HCT116 (cell line): ENCODE measurements at regions not wholly inside any gene's neighbourhood (a gene's known extent, or its start where the extent isn't known, plus 50 kb on each side); places are given as distances from the start of the nearest gene placed in this dataset.

Source experiments
- ATAC-seq: fragments of 200-7000 bp; cut with Tn5 transposase; 2 replicates; pipeline ENCODE4 v1.9.1; 2020; ENCODE audit warnings: mild to moderate bottlenecking, moderate library complexity
- BruUV-seq: library from RNA; stranded (reverse); fragments of 400-500 nt; replicated peaks from 2 replicates; lab custom pipeline; 2021; lab: Mats Ljungman, UMichigan
- CTCF ChIA-PET: fragments of 300-600 bp; sonication (Branson Sonifier 250); formaldehyde crosslinking; loops from one replicate; lab custom pipeline; 2021; ENCODE audit warnings: antibody characterized with exemption; lab: Charles Lee
- POLR2A ChIA-PET: fragments of 300-600, 350-600 bp; sonication (Branson Sonifier 250); formaldehyde crosslinking; loops from one replicate; lab custom pipeline; 2021; ENCODE audit warnings: antibody characterized with exemption; lab: Charles Lee
- RAD21 ChIA-PET, 2 experiments: fragments of 300-600 bp; sonication (Branson Sonifier 250); formaldehyde crosslinking; loops; one replicate each; lab custom pipeline; 2023; ENCODE audit warnings: low total read pairs in 2 of 2; ENCODE audit not compliant: uncharacterized antibody in 2 of 2, unreplicated experiment in 2 of 2, low non-redundant PET in 1 of 2; lab: Charles Lee
- DNase-seq: peaks from one replicate; pipeline ENCODE4 v3.0.0-alpha.2; 2010; ENCODE audit warnings: low read depth, low spot score
- H2AFZ ChIP-seq: fragments of 200-600 bp; shearing (Covaris generic), sonication (generic); 2 replicates; pipeline ENCODE4 v1.6.1; 2017; ENCODE audit warnings: low read depth, mixed run types, mixed read lengths, antibody characterized with exemption, low read length; ENCODE audit not compliant: poor library complexity, severe bottlenecking
- H3K27ac ChIP-seq: 2 replicates; pipeline ENCODE4 v1.5.1; 2012; ENCODE audit warnings: low read depth, low read length
- H3K27me3 ChIP-seq: fragments of 200-600 bp; sonication (generic); 2 replicates; pipeline ENCODE4 v1.6.1; 2016; ENCODE audit warnings: mixed run types, low read length, mixed read lengths; ENCODE audit not compliant: insufficient read depth
- H3K36me3 ChIP-seq, 2 experiments: fragments of 200-500 bp in 1 of 2; fragments of 200-600 bp in 1 of 2; sonication (Bioruptor generic) in 1 of 2; sonication (generic) in 1 of 2; 2 replicates each; pipeline versions ENCODE4 v1.5.1 to v1.6.1; 2014 to 2016; ENCODE audit warnings: low read length in 2 of 2, inconsistent platforms in 1 of 2, mixed read lengths in 1 of 2, mixed run types in 1 of 2; ENCODE audit not compliant: insufficient read depth in 2 of 2, control insufficient read depth in 1 of 2
- H3K4me1 ChIP-seq, 2 experiments: fragments of 200-600 bp in 1 of 2; sonication (generic) in 1 of 2; 2 replicates each; pipeline versions ENCODE4 v1.5.1 to v1.6.1; 2012 to 2017; ENCODE audit warnings: low read length in 2 of 2, inconsistent platforms in 1 of 2, mild to moderate bottlenecking in 1 of 2, mixed read lengths in 1 of 2, mixed run types in 1 of 2, moderate library complexity in 1 of 2; ENCODE audit not compliant: insufficient read depth in 2 of 2, control insufficient read depth in 1 of 2
- H3K4me2 ChIP-seq: fragments of 200-600 bp; sonication (generic); 2 replicates; pipeline ENCODE4 v1.6.1; 2017; ENCODE audit warnings: mixed run types, low read length, mixed read lengths
- H3K4me3 ChIP-seq, 2 experiments: fragments of 200-600 bp in 1 of 2; sonication (generic) in 1 of 2; replicated peaks in 1 of 2; 2 replicates each; pipeline ENCODE4 v1.5.1; 2011 to 2016; ENCODE audit warnings: low read length in 2 of 2, control low read depth in 1 of 2, low read depth in 1 of 2, mild to moderate bottlenecking in 1 of 2, mixed read lengths in 1 of 2, mixed run types in 1 of 2
- H3K79me2 ChIP-seq: fragments of 200-600 bp; sonication (generic); 2 replicates; pipeline ENCODE4 v1.6.1; 2017; ENCODE audit warnings: mild to moderate bottlenecking, mixed run types, low read length, moderate library complexity, mixed read lengths; ENCODE audit not compliant: insufficient read depth
- H3K9ac ChIP-seq: fragments of 200-600 bp; sonication (generic); 2 replicates; pipeline ENCODE4 v1.6.1; 2016; ENCODE audit warnings: low read length, mixed read lengths
- H3K9me2 ChIP-seq: fragments of 200-600 bp; sonication (generic), shearing (Covaris generic); 2 replicates; pipeline ENCODE4 v1.6.1; 2017; ENCODE audit warnings: mixed run types, mild to moderate bottlenecking, moderate library complexity; ENCODE audit not compliant: insufficient read depth
- H3K9me3 ChIP-seq, 2 experiments: fragments of 200-500 bp in 1 of 2; fragments of 200-600 bp in 1 of 2; sonication (Bioruptor generic) in 1 of 2; sonication (generic) in 1 of 2; 2 replicates each; pipeline ENCODE4 v1.6.1; 2014 to 2017; ENCODE audit warnings: low read length in 2 of 2, mixed read lengths in 2 of 2, inconsistent platforms in 1 of 2, low read depth in 1 of 2, mild to moderate bottlenecking in 1 of 2, mixed run types in 1 of 2, moderate library complexity in 1 of 2; ENCODE audit not compliant: control insufficient read depth in 1 of 2, insufficient read depth in 1 of 2
- H4K20me1 ChIP-seq: fragments of 200-600 bp; sonication (generic), shearing (Covaris generic); 2 replicates; pipeline ENCODE4 v1.6.1; 2017; ENCODE audit warnings: mixed run types, mild to moderate bottlenecking, moderate library complexity; ENCODE audit not compliant: insufficient read depth
- ATF3 ChIP-seq: IDR thresholded peaks from 2 replicates; pipeline ENCODE4 v1.6.1; 2012
- CTCF ChIP-seq, 3 experiments: fragments of 200-600 bp in 1 of 3; sonication (generic) in 1 of 3; IDR thresholded peaks in 2 of 3; conservative IDR thresholded peaks in 1 of 3; 2 replicates each; pipeline ENCODE4 v1.5.1; 2012 to 2017; ENCODE audit warnings: low read depth in 2 of 3, low read length in 2 of 3, antibody characterized with exemption in 1 of 3, borderline replicate concordance in 1 of 3, control low read depth in 1 of 3, mild to moderate bottlenecking in 1 of 3, mixed read lengths in 1 of 3, mixed run types in 1 of 3, moderate library complexity in 1 of 3; ENCODE audit not compliant: insufficient read depth in 1 of 3
- FOSL1 ChIP-seq: IDR thresholded peaks from 2 replicates; pipeline ENCODE4 v1.6.1; 2012; ENCODE audit warnings: low read depth
- SRF ChIP-seq: IDR thresholded peaks from 2 replicates; pipeline ENCODE4 v1.6.1; 2012; ENCODE audit warnings: low read depth
- ZFX ChIP-seq: fragments of 450-650 bp; IDR thresholded peaks from 2 replicates; pipeline ENCODE4 v1.6.1; 2017
- ZNF274 ChIP-seq: fragments of 200-500 bp; sonication (Bioruptor generic); IDR thresholded peaks from 2 replicates; pipeline ENCODE4 v1.6.1; 2014; ENCODE audit warnings: mild to moderate bottlenecking, low read depth, low read length, inconsistent platforms
- intact Hi-C: fragments of 100-400 bp; cut with micrococcal nuclease; formaldehyde crosslinking; loops from 2 replicates; pipeline ENCODE4 v1.10.0; 2022
- TF ChIP-seq, protein P1 (sequence below): IDR thresholded peaks from 2 replicates; pipeline ENCODE4 v1.6.1; 2012
- TF ChIP-seq, protein P2 (sequence below): IDR thresholded peaks from 2 replicates; pipeline ENCODE4 v1.6.1; 2012; ENCODE audit warnings: low read depth

- no peaks in the 10 kb centered on the region for H3K9me2 ChIP-seq
- BruUV-seq: no TSS peak
- RAD21 ChIA-PET: no interaction called here
Observed at GRCh38 chr7:125804273-125804672, 874.6 kb upstream of the POT1 start.

More at GRCh38 chr7:125804273-125804672, 874.6 kb upstream of the POT1 start:
- Histone ChIP-seq H3K36me3 (no peaks in the 10 kb centered on the region), H3K9ac (no peak overlapping the region), H3K79me2 (no peaks in the 10 kb centered on the region), H3K4me3 (no peak overlapping the region), H3K4me2 (no peak overlapping the region), H3K4me1 (no peaks in the 10 kb centered on the region), H2AFZ (no peak overlapping the region), H4K20me1 (no peaks in the 10 kb centered on the region), H3K27me3 (no peaks in the 10 kb centered on the region), H3K27ac (no peak overlapping the region), H3K9me3 (no peaks in the 10 kb centered on the region)
- DNase-seq (no peak), ATAC-seq (no peak)
- ChIA-PET POLR2A (no interaction called here), CTCF (no interaction called here)
- intact Hi-C loops: no loop called here
- TF ChIP-seq ATF3: no peak
- no peak for TF ChIP-seq ZFX
- TF ChIP-seq, protein P1, sequence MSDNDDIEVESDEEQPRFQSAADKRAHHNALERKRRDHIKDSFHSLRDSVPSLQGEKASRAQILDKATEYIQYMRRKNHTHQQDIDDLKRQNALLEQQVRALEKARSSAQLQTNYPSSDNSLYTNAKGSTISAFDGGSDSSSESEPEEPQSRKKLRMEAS: no peak
- TF ChIP-seq, protein P2, sequence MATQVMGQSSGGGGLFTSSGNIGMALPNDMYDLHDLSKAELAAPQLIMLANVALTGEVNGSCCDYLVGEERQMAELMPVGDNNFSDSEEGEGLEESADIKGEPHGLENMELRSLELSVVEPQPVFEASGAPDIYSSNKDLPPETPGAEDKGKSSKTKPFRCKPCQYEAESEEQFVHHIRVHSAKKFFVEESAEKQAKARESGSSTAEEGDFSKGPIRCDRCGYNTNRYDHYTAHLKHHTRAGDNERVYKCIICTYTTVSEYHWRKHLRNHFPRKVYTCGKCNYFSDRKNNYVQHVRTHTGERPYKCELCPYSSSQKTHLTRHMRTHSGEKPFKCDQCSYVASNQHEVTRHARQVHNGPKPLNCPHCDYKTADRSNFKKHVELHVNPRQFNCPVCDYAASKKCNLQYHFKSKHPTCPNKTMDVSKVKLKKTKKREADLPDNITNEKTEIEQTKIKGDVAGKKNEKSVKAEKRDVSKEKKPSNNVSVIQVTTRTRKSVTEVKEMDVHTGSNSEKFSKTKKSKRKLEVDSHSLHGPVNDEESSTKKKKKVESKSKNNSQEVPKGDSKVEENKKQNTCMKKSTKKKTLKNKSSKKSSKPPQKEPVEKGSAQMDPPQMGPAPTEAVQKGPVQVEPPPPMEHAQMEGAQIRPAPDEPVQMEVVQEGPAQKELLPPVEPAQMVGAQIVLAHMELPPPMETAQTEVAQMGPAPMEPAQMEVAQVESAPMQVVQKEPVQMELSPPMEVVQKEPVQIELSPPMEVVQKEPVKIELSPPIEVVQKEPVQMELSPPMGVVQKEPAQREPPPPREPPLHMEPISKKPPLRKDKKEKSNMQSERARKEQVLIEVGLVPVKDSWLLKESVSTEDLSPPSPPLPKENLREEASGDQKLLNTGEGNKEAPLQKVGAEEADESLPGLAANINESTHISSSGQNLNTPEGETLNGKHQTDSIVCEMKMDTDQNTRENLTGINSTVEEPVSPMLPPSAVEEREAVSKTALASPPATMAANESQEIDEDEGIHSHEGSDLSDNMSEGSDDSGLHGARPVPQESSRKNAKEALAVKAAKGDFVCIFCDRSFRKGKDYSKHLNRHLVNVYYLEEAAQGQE: no peak
- no peak for TF ChIP-seq FOSL1
- TF ChIP-seq CTCF (IDR thresholded peaks at IDR 0.05 in 2 of 3, conservative IDR thresholded peaks at IDR 0.05 in 1 of 3; ENCODE audit: borderline replicate concordance in 1 of 3, insufficient read depth in 1 of 3, low read depth in 2 of 3, low read length in 2 of 3): no peak
- no peak for TF ChIP-seq SRF
- TF ChIP-seq ZNF274: no peak
